ENCODE measurements at regions not wholly inside any gene's neighbourhood (a gene's known extent, or its start where the extent isn't known, plus 50 kb on each side); places are given as distances from the start of the nearest gene placed in this dataset.
"Not testable (repeated sequence)": the region's sequence is repeated elsewhere in the genome, so short reads cannot be mapped to it uniquely, and the experiment has no call there.

DNA sequence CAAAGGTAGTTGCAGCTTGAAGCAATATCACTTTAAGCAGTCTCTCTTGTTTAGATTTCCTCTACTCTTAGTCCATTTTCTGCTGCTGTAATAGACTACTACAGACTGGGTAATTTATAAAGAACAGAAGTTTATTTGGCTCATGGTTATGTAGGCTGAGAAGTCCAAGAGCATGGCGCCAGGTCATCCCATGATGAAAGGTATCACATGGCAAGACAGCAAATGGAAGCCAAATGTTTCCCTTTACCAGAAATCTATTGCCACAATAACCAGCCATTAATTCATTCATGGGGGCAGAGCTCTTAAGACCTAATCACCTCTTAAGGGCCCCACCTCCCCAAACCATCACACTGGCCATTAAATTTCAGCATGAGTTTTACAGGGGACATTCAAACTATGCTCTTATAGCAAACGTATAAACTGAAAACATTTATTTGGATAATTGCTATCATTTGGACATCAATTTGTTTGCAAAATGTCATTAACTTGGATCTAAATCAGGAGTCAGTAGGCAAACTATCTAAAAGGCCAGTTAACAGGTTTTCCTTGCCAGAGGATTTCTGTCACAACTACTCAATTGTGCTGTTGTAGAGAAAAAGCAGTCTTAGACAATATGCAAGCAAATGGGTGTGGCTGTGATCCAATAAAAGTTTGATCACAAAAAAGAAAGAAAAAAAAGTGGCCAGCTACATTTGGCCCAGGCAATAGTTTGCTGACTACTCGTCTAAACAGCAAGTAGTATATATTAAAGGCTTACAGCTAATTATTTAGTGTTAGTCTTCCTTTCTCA lies 75.7 kb upstream of the GUCY1A1 start:
- no peak for DNase-seq

DNA sequence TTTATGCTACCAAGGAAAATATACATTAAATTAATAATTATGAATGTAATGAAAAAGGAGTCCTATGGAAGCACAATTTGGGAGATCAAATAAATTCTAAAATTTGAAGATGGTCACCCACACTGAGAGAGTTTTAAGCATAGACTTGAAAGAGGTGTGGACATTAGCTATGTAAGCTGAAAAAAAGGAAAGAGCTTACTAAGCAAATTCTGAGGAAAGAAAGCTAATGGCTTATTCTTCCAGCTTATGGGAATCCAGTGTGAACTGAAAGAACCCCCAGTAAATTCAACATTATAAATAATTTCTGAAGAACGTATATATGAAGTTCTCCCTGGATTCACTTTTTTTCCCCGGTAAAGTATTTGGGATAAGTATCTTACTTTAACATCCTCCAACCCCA lies 78.2 kb upstream of the GUCY1A1 start:
- DNase-seq: no peak

DNA sequence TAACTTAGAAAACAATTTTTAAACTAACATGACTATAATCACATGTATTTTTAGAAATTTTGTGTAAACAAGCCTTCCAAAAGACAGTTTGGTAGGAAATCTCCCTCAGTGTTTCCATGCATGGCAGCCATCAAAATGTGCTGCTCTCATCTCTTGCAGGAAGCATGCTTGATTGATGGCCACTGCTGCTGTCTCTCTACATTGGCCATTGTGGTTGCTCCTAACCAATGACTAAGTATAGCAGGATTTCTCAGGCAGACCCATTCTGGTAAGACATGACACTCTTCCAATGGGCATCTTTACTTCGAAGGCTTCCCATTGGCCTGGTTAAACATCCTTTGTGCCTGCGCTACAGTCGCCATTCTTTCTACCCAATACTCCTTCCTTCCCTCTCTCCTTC lies 78.9 kb upstream of the GUCY1A1 start:
- DNase-seq: no peak

DNA sequence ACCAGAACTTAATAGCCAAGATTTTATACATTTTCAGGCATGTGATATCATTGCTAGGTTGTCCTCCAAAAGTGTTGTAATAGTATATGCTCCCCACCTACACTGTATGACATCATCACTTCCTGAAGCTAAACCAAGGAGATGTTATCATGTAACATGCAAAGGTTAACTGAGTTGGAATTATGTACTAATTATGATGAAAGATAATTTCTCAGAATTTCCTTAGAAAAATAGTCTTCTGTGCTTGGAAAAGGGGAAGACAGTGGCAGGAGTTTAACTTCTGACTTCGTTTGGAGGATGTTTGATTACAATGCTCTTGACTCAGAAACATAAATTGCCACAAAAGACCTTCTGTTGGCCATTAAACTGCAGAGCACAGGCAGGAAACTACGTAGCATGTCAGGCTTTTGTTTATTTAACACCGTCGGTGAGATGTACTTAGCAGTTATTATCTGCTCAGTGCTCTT lies 83.6 kb upstream of the GUCY1A1 start:
- DNase-seq: no peak

DNA sequence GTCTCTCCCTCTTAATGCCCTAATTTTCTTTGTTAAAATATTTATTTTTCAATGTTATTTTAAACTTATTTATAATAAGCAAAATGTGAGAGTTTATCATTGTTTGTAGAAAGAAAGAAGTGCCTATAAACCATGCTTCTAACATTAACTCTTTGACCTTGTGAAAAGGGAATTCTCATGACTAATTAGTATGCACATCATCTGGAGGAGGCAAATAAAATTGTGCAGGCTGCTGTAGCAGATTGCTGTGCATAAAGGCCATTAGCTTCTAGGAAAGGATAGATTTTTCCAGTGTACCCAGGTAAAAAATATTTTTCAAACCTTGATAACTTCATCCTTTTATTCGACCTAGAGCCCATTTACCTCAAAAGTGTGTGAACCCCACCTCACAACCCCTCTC lies 84.6 kb upstream of the GUCY1A1 start:
- DNase-seq: no peak

DNA sequence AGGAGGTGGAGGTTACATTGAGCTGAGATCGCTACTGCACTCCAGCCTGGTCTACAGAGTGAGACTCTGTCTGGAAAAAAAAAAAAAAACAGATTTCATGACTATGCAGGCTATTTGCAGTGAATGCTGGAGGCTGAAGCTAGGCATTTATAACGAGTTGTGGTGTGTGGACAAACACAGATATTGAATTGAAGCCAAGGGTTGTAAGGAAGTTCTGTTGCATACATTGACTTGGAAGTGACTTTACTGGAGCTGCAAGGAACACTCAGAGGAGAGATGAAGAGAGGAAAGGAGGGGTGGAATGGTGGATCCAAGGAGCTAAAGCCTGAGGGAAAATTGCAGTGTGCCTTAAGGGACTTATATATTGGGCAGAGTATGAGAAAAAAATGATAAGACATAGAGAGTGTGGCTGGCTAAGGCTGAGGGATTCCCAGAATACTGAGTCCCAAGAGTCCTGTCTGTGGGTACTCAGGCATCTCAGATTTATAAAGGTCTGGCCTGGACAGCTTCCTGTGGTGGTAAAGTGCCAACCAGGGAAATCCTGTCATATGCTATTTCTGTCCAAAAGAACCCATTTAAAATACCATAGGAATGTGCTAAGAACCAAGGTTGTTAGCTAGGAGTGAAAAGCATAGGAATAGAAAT lies 87.8 kb upstream of the GUCY1A1 start:
- DNase-seq: no peak

DNA sequence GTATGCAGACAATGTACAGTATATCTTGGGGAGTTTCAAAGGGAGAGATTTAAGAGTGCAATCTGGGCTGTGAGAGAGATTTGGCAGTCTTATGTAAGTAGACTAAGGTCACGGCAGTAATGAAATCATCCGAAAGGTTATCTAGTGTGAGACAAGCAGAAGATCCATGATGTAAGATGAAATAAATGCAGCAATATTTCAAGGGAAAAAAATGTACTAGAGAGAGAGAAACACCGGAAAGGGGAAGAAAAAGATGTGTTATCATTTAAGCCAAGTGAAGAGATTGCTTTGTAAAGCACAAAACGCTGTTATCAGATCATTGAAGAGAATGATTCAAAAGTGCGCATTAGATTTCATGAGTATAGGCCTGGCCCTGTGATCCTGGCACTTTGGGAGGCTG lies 88.4 kb upstream of the GUCY1A1 start:
- no peak for DNase-seq

DNA sequence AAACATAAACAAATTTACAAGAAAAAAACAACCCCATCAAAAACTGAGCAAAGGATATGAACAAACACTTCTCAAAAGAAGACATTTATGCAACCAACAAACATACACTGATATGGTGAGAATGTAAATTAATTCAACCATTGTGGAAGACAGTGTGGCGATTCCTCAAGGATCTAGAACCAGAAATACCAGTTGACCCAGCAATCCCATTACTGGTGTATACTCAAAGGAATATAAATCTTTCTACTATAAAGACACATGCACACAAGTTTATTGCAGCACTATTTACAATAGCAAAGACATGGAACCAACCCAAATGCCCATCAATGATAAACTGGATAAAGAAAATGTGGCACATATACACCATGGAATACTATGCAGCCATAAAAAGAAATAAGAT lies 92.3 kb upstream of the GUCY1A1 start:
- not testable (repeated sequence) for DNase-seq

DNA sequence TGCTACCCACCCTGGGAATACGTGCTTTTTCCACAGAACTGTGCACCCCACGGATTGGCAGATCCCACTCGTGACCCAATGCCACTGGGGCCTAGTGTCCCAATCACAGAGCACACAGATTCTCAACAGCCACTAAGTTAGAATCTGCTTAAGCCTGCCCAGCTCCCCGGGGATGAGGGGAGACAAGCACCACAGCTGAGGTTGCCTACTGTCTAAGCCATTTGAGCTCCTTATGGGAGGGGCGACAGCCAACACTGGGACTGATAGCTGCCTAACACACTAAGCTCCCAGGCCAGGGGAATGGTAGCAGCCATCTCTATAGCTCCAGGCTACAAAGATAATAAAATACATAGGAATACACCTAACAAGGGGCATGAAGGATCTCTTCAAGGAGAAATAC lies 93.5 kb upstream of the GUCY1A1 start:
- no peak for DNase-seq

DNA sequence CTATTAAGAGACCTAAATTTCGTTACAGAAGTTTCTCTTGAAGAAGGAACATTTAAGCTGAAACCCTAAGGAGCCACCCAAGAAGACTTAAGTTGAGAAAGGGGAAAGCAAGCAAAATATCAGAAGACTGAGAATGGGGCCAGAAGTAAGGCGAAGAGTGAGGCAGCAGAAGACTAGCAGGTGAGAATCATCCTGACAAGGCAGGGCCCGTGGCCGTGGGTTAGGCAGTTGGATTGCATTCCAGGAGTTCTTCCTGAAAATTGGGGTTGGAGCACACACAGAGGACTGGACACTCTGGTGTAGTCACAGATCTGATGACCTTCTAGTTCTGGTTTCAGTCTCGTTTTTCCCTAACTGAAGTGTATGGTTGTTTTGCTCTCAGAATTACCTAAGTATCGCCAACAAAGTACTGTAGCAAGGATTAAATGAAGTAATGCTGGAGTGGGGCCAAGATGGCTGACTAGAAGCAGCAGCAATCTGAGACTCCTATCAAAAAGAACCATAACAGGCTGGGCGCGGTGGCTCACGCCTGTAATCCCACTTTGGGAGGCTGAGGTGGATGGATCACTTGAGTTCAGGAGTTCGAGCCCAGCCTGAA lies 94.4 kb upstream of the GUCY1A1 start:
- no peak for DNase-seq

DNA sequence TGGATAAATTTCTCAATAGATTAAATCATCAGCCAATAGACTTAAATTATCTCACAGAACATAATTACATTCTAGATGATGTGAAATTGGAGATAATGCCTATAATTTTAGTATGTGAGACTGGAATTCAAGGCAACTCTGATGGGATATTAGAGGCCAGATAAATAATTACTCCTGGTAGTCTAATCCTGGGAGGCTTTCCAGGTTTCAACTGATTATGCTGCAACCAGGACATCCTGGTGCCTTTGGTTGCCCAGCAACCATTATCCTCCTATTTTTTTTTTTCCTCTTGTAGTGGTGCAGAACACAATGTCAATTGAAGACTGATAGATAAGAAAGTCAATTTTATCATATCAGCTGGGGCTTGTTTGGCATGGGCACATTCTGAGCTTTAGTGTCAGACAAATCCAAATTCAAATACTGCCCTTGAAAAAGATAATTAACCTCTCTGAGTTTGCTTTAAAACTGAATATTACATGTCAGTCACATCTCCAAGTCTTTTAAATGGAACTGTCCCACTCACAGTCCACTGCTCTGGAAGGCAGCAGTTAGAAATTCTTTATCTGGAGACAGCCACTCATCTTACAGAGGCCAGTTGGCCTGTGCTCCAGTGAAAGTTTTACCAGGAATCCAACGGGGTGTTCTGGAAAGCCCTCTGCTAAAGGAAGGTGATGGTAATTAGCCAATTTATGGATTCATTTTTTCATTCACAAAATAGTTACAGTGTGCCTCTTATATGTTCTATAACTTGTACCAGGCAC lies 95.3 kb upstream of the GUCY1A1 start:
- no peak for DNase-seq

DNA sequence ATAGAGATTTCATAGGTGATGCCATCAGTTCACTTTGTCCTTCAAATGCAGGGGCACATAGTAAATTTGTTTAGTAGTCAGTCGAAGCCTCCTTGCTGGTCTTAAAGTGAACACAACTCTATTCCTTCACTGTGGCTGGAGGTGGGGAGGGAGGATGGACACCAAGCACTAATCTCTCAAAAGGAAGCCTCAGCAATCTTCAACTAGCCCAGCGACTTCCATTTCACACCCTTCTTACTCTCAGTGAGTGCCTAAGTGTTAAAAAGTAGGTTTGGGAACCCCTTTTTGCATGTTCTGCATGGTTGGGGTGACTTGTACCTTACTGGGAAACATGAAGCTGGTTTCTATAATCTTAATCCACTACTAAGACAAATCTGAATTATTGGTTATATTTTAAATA lies 96.0 kb upstream of the GUCY1A1 start:
- no peak for DNase-seq

DNA sequence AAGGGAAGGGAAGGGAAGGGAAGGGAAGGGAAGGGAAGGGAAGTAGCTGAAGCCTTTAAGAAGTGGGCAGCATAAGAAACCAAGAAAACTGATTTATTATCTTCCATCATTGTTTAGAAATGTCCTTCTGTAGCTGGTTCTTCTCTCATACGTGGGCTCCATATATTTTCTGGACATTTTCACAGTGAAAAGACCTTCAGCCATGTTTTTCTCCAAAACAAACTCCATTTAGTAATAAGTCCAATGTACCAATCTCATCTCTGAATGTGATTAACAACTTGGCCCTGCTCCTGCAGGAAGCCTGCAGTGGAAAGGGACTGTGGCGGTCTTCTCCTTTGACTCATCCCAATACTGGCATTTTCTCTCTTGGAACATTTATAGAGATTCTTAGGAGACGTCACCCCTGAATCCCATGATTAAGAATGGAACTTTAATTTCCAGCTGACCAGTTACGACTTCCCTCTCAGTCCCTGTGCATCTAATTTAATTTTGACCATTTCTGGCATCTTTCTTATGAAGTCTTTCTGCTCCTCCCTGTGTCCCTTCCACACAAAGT lies 96.6 kb upstream of the GUCY1A1 start:
- no peak for DNase-seq

DNA sequence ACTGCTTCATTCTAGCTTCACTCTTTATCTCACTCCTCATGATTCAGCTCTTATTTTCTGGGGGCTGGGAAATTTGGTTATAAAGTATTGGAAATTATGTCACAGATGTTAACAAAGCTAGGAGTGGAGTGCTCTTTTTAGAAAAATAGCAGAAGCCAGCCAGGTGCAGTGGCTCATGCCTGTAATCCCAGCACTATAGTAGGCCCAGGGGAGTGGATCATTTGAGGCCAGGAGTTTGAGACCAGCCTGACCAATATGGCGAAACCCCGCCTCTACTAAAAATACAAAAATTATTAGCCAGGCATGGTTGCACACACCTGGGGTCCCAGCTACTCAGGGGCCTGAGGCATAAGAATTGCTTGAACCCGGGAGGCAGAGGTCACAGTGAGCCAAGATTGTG lies 97.2 kb upstream of the GUCY1A1 start:
- no peak for DNase-seq

DNA sequence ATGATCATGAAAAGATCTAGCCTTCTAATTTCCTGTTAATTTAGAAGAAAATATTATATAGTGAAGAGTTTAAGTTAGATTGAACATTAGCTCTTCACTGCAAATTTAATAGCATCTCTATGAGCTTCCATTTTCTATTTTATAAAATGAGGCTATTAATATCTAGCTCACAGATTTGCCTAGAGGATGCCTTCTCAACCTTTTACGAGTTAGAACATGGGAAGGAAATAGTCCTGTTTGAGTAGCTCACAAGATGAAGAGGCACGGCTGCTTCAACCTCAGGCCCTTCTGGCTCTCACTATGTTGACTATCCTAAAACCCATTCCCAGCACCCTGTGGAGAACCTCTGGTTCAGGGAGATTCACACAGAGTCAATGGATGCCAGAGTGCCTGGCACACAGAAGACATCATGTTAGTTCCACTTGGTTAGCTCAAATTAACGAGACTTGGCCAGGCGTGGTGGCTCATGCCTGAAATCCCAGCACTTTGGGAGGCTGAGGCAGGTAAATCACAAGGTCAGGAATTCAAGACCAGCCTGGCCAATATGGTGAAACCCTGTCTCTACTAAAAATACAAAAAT lies 97.9 kb upstream of the GUCY1A1 start:
- DNase-seq: no peak

DNA sequence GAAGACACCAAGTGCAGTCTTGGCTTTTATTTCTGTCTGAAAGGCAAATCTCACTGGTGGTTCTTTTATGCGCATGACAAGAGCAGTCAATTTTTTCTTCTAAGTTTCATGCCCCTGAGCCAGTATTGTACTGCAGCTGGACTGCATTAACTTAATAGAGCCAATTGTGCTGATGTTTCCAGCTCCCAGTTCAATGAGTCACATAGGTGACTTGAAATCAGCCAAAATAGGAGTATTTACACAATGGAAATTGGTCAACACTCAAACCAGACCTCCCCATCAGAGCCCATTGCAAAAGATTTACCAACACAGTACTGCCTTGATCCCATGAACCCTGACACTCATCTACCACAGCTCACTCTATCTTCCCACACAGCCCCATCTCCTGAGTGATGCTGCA lies 100.3 kb upstream of the GUCY1A1 start:
- no peak for DNase-seq

DNA sequence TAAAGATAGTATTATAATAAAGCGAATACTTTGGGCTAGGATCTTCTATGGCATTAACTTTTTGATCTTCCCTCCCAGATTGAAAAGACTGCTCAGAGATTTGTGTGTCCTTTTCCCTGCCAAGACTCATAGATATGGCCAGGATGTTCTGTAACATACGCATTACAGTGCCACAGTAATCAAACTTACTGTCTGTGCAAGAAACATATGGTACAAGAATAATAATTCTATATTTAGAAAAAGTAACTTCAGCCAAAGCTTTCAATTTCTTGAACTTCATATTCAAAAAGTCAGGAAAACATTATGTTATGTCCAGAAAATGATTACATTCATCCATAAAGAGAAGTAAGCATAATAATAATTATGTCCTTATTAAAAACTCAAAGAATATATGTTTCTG lies 100.9 kb upstream of the GUCY1A1 start:
- no peak for DNase-seq

DNA sequence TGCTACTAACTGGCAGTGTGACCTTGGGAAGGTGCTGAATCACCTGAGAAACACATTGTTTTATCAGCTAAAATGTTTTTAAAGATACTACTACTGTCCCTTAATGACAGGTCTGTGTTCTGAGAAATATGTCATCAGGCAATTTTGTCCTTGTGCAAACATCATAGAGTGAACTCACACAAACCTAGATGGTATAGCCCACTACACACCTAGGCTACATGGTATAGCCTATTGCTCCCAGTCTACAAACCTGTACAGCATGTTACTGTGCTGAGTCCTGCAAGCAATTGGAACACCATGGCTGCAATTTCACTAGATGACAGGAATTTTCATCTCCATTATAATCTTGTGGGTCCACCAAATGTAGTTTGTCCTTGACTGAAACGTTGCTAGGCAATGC lies 101.3 kb upstream of the GUCY1A1 start:
- no peak for DNase-seq

DNA sequence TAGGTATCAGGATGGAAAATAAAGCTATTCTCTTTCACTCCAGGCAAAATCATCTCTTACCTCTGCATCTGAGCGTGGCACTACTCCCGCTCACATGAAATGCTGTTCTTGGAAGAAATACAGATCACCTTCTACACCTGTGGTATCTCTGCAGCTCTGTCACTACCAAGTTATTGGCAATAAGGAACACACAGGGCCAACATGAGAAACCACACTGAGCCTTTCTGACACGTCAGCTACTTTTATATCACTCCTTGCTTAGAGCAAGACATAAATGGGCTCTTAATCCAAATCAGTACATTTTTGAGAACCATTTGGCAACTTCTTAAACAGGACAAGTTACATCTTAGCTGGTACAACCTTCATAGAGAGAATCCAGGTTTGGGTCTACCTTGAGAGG lies 101.8 kb upstream of the GUCY1A1 start:
- DNase-seq: no peak

DNA sequence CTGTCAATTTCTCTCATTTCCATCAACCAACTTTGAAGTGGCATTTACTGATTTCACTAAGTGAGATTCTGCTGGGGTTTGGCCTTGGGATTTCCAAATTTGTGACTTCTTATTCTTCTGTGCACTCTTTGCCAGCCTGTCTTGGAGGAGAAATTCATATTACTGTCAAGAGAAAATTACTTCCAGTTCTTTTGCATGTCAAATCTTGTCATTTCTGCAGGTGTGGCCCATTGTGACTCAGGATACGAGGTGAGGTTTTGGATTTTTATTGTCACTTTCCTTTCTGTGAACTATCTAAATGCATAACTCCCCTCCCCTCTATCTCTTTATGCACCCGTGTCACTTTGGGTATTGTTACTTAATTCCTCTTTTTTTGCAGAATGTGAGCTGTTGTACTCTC lies 102.6 kb upstream of the GUCY1A1 start:
- no peak for DNase-seq

DNA sequence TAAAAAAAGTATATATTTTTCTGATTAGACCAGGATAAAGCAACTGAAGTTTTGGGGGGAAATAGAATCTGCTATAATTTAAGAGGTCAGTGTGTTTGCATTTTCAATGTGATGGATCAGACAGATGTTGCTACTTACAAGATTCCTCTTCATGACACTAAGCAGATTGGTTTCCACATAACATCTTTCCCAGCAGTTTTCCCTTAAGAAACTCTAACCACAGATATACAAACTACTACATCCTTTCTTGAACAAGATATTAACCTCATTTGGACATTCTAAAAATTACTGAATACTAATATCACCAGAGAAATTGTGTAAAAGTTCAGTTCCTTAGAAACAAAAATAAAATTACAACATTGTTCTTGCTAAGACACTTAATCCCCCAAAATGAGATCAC lies 106.7 kb upstream of the GUCY1A1 start:
- no peak for DNase-seq

DNA sequence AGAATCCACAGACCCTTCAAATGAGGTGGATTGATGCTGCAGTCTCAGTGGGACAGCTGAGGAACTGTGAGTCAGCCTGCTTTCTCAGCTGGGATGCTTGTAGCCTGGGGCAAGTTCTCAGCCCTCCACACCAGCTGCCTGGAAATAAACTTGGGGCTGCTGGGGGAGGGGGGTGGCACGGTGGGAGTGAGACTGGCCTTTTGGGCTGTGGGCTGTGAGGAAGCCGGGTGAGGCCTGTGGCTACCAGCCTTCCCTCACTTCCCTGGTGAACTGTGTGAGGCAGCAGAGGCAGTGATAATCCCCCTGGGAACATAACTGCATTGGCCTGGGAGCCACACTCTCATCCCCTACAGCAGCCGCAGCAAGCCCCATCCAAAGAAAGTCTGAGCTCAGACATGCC lies 114.5 kb upstream of the GUCY1A1 start:
- no peak for DNase-seq

DNA sequence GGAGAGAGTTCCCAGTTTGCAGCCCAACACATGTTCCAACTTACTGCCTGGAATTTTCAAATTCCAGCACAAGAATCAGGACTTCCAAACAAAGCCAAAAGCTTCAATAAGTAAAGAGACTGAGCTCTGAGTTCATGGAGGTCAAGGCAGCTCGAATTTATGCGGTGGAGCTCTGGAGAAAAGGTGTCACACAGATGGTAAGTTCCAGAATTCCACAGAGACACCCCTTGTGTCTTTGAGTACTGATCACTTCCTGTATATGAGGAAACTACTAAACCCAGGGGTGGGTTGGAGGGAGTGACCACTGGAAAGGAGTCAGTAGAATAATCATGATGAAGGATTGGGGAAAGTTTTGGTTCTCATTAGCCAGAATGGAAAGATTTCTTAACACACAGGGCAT lies 118.5 kb upstream of the GUCY1A1 start:
- no peak for DNase-seq

All from NCI-H1694 treated with DMSO at 0.1 percent for 48 hours (cell line).